ENCODE measurements at regions not wholly inside any gene's neighbourhood (a gene's known extent, or its start where the extent isn't known, plus 50 kb on each side); places are given as distances from the start of the nearest gene placed in this dataset.
"Not testable (repeated sequence)": the region's sequence is repeated elsewhere in the genome, so short reads cannot be mapped to it uniquely, and the experiment has no call there.

- no peak for DNase-seq
Observed at GRCh38 chr4:149116806-149117205, 674.6 kb upstream of the NR3C2 start.

GRCh38 chr4:149113804-149114430, 671.7 kb upstream of the NR3C2 start:
- DNase-seq = no peak

GRCh38 chr4:149112109-149112508, 669.9 kb upstream of the NR3C2 start:
- DNase-seq = no peak

- DNase-seq = no peak
Observed at GRCh38 chr4:149110481-149110880, 668.3 kb upstream of the NR3C2 start.

GRCh38 chr4:149108626-149109025, 666.4 kb upstream of the NR3C2 start:
- DNase-seq = no peak

- DNase-seq = no peak
Observed at GRCh38 chr4:149102765-149103164, 660.6 kb upstream of the NR3C2 start.

GRCh38 chr4:149101649-149102048, 659.4 kb upstream of the NR3C2 start:
- DNase-seq = no peak

- DNase-seq = no peak
Observed at GRCh38 chr4:149095811-149096210, 653.6 kb upstream of the NR3C2 start.

- DNase-seq = no peak
Observed at GRCh38 chr4:149095001-149095400, 652.8 kb upstream of the NR3C2 start.

- no peak for DNase-seq
Observed at GRCh38 chr4:149084144-149084543, 641.9 kb upstream of the NR3C2 start.

GRCh38 chr4:149077181-149077580, 635.0 kb upstream of the NR3C2 start:
- no peak for DNase-seq

- no peak for DNase-seq
Observed at GRCh38 chr4:149076401-149076800, 634.2 kb upstream of the NR3C2 start.

- DNase-seq = no peak
Observed at GRCh38 chr4:149072384-149072783, 630.2 kb upstream of the NR3C2 start.

- no peak for DNase-seq
Observed at GRCh38 chr4:149065753-149066152, 623.5 kb upstream of the NR3C2 start.

GRCh38 chr4:149062997-149063396, 620.8 kb upstream of the NR3C2 start:
- no peak for DNase-seq

GRCh38 chr4:149057594-149057993, 615.4 kb upstream of the NR3C2 start:
- DNase-seq = no peak

- DNase-seq = no peak
Observed at GRCh38 chr4:149056615-149057014, 614.4 kb upstream of the NR3C2 start.

- no peak for DNase-seq
Observed at GRCh38 chr4:149055624-149056023, 613.4 kb upstream of the NR3C2 start.

- no peak for DNase-seq
Observed at GRCh38 chr4:149050840-149051239, 608.6 kb upstream of the NR3C2 start.

GRCh38 chr4:149048451-149049143, 606.4 kb upstream of the NR3C2 start:
- no peak for DNase-seq

- no peak for DNase-seq
Observed at GRCh38 chr4:149047368-149047767, 605.2 kb upstream of the NR3C2 start.

GRCh38 chr4:149045731-149046130, 603.5 kb upstream of the NR3C2 start:
- no peak for DNase-seq

GRCh38 chr4:149039786-149040185, 597.6 kb upstream of the NR3C2 start:
- not testable (repeated sequence) for DNase-seq

- DNase-seq = no peak
Observed at GRCh38 chr4:149031399-149031798, 589.2 kb upstream of the NR3C2 start.
